Type B pancreatic cell (in vitro differentiated cells): ENCODE measurements at regions not wholly inside any gene's neighbourhood (a gene's known extent, or its start where the extent isn't known, plus 50 kb on each side); places are given as distances from the start of the nearest gene placed in this dataset.

Experiments used
- DNase-seq: peaks from one replicate; pipeline ENCODE4 v3.0.0; 2021; ENCODE audit warnings: mixed read lengths; ENCODE audit not compliant: unreplicated experiment; ENCODE audit errors: extremely low spot score
- H3K27ac Mint-ChIP-seq: 2 replicates; pipeline ENCODE4 v1.8.0; 2021; ENCODE audit warnings: mild to moderate bottlenecking, mixed read lengths
- H3K27me3 Mint-ChIP-seq: 2 replicates; pipeline ENCODE4 v1.8.0; 2021; ENCODE audit warnings: mixed read lengths
- H3K36me3 Mint-ChIP-seq: 2 replicates; pipeline ENCODE4 v1.8.0; 2021; ENCODE audit warnings: mixed read lengths
- H3K4me1 Mint-ChIP-seq: one replicate; pipeline ENCODE4 v1.8.0; 2021; ENCODE audit warnings: mixed read lengths; ENCODE audit not compliant: unreplicated experiment
- H3K4me3 Mint-ChIP-seq: 2 replicates; pipeline ENCODE4 v1.8.0; 2021; ENCODE audit warnings: mild to moderate bottlenecking, mixed read lengths
- H3K9me3 Mint-ChIP-seq: 2 replicates; pipeline ENCODE4 v1.8.0; 2021; ENCODE audit warnings: mixed read lengths
- TF ChIP-seq, protein P1 (sequence below): fragments of 200-600 bp; sonication (generic); conservative IDR thresholded peaks from 2 replicates; pipeline ENCODE4 v1.5.0; 2021; ENCODE audit warnings: antibody characterized with exemption, mild to moderate bottlenecking

DNA sequence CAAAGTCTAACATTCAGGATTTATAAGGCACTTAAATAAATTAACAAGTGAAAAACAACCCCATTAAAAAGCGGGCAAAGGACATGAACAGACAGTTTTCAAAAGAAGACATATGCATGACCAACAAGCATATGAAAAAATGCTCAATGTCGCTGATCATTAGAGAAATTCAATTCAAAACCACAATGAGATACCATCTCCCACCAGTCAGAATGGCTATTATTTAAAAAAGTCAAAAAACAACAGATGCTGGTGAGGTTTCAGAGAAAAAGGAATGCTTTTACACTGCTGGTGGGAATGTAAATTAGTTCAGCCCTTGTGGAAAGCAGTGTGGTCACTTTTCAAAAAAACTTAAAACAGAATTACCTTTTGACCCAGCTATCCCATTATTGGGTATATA is 60.7 kb upstream of the BDKRB2 start:
- peaks cover 9% of the 10 kb centered on the region for H3K9me3 Mint-ChIP-seq
- H3K36me3 Mint-ChIP-seq, result no peaks in the 10 kb centered on the region
- no peak overlapping the region for H3K4me3 Mint-ChIP-seq
- TF ChIP-seq, protein P1, sequence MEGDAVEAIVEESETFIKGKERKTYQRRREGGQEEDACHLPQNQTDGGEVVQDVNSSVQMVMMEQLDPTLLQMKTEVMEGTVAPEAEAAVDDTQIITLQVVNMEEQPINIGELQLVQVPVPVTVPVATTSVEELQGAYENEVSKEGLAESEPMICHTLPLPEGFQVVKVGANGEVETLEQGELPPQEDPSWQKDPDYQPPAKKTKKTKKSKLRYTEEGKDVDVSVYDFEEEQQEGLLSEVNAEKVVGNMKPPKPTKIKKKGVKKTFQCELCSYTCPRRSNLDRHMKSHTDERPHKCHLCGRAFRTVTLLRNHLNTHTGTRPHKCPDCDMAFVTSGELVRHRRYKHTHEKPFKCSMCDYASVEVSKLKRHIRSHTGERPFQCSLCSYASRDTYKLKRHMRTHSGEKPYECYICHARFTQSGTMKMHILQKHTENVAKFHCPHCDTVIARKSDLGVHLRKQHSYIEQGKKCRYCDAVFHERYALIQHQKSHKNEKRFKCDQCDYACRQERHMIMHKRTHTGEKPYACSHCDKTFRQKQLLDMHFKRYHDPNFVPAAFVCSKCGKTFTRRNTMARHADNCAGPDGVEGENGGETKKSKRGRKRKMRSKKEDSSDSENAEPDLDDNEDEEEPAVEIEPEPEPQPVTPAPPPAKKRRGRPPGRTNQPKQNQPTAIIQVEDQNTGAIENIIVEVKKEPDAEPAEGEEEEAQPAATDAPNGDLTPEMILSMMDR, result no peak
- peaks cover 8% of the 10 kb centered on the region for H3K4me1 Mint-ChIP-seq
- H3K27ac Mint-ChIP-seq, result no peak overlapping the region
- no peak for DNase-seq
- H3K27me3 Mint-ChIP-seq, result no peaks in the 10 kb centered on the region

- H3K4me1 Mint-ChIP-seq, result peaks cover 8% of the 10 kb centered on the region
- H3K36me3 Mint-ChIP-seq, result no peaks in the 10 kb centered on the region
- peaks cover 9% of the 10 kb centered on the region for H3K9me3 Mint-ChIP-seq
- H3K27ac Mint-ChIP-seq, result no peak overlapping the region
- TF ChIP-seq, protein P1, result no peak
- no peaks in the 10 kb centered on the region for H3K27me3 Mint-ChIP-seq
- DNase-seq, result no peak
- H3K4me3 Mint-ChIP-seq, result no peak overlapping the region
Measured at GRCh38 chr14:96145116-96145864, 59.3 kb upstream of the BDKRB2 start.

GRCh38 chr14:96146131-96146771 is 58.4 kb upstream of the BDKRB2 start:
- H3K27me3 Mint-ChIP-seq, result no peaks in the 10 kb centered on the region
- TF ChIP-seq, protein P1, result no peak
- no peak overlapping the region for H3K27ac Mint-ChIP-seq
- DNase-seq, result peak; percentile 27
- H3K9me3 Mint-ChIP-seq, result peaks cover 9% of the 10 kb centered on the region
- H3K4me1 Mint-ChIP-seq, result peaks cover 8% of the 10 kb centered on the region
- H3K4me3 Mint-ChIP-seq, result peak overlapping the region; percentile 12
- no peaks in the 10 kb centered on the region for H3K36me3 Mint-ChIP-seq

DNA sequence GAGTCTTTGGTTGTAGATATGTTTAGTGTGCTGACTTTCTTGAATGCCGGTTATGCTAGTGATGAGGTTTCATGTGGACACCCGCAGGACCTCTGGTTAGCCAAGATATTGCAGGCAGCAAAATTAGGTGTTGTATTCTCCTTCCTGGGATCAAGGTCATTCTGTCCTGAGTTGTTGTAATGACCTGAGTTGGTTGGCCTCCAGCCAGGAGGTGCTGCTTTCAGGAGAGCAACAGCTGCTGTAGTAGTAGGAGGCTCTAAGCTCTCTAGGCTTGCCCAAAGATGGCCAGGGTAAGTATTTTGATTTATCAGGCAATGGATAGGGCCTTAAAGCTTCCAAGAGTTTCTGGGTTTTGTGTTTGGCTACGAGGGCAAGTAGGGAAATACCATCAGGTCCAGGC is 56.0 kb upstream of the BDKRB2 start:
- H3K27ac Mint-ChIP-seq, result no peak overlapping the region
- no peaks in the 10 kb centered on the region for H3K27me3 Mint-ChIP-seq
- H3K4me1 Mint-ChIP-seq, result peaks cover 8% of the 10 kb centered on the region
- DNase-seq, result peak; percentile 13
- TF ChIP-seq, protein P1, result no peak
- H3K4me3 Mint-ChIP-seq, result no peak overlapping the region
- H3K9me3 Mint-ChIP-seq, result peaks cover 9% of the 10 kb centered on the region
- no peaks in the 10 kb centered on the region for H3K36me3 Mint-ChIP-seq

DNA sequence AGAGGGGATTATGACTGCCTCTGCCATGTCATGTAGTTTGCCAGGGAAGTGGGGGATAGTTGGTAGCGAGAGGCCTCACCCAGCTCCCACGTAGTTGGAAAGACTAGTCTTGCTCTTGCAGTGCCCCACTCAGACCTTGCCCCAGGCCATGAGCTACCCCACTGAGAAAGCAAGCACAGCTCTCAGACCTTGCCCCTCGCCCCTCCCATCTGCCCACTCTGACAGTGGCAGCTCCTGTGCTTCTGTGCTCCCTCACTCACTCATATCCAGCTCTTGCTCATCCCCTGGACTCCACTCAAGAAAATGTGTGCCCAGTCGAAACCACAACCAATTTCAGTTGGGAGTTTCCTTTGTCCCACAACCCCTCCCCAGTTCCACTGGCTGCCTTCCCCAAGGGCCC is 55.5 kb upstream of the BDKRB2 start:
- Mint-ChIP-seq H3K4me3 (no peak overlapping the region), H3K4me1 (peaks cover 8% of the 10 kb centered on the region), H3K36me3 (no peaks in the 10 kb centered on the region), H3K27ac (no peak overlapping the region), H3K27me3 (no peaks in the 10 kb centered on the region), H3K9me3 (peaks cover 9% of the 10 kb centered on the region)
- TF ChIP-seq, protein P1, result no peak
- DNase-seq, result peak; percentile 40
